ENCODE measurements at regions not wholly inside any gene's neighbourhood (a gene's known extent, or its start where the extent isn't known, plus 50 kb on each side); places are given as distances from the start of the nearest gene placed in this dataset.

DNA sequence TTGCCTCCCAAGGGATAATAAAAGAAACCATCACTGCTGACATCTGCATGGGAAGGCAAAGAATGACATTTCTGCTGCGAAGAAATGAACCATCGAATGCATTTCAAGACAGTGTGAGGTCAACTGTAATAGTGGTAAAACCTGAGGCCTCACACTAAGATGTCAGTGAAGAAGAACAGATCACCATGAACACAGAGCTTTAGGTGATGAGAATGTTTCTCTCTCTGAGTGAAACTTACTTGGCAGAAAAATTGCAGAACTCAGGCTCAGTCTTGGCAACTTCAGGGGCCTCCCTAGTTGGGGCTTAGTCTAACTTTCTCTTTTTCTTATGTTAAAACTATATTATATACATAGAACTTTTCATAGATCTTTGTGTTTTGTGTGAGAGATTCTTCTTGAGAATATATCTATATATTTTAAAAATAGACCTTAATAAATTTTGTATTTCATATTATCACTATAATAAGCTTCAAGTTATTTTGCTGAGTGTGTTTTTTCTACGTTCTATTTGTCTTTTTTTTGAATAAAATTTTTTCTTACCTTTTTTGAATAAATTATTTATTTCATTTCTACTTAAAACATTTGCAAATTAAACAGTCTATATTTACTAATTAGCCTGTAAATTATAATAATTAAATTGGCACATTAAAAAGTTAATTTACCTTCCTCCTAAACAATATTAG is 427.5 kb upstream of the TRIB2 start:
- no peak for DNase-seq (ENCODE audit: low read depth, low spot score)
- in situ Hi-C loops (cut with HindIII; ENCODE audit: low pct_unique_long_range_greater_than_20kb, low sequenced_read_pairs) (loop anchor here (5.0 kb wide), 1 partner anchor 37 kb away; no protein-coding TSS in a partner anchor), intact Hi-C loops (cut with micrococcal nuclease; ENCODE audit: unreplicated experiment) (no loop called here)
- no peak for ATAC-seq
- Histone ChIP-seq H3K27me3 (ENCODE audit: control insufficient read depth, insufficient read depth, low read length) (no peaks in the 10 kb centered on the region), H3K4me1 (ENCODE audit: control insufficient read depth, insufficient read depth, low read length) (0 out of 2 replicates have a peak, but pooled peaks cover 3% of the 10 kb centered on the region), H3K36me3 (ENCODE audit: control insufficient read depth, insufficient read depth, low read length) (no peaks in the 10 kb centered on the region), H3K9me3 (ENCODE audit: control insufficient read depth, insufficient read depth, low read depth, low read length) (peaks cover 7% of the 10 kb centered on the region; the same call in 1 of the 2 replicates), H3K27ac (ENCODE audit: low read length) (no peak overlapping the region), H3K4me3 (ENCODE audit: low read depth in 2 of 2, low read length in 2 of 2) (no peak overlapping the region)
- BruUV-seq (replicated peaks) = no TSS peak
- TF ChIP-seq, protein P1, sequence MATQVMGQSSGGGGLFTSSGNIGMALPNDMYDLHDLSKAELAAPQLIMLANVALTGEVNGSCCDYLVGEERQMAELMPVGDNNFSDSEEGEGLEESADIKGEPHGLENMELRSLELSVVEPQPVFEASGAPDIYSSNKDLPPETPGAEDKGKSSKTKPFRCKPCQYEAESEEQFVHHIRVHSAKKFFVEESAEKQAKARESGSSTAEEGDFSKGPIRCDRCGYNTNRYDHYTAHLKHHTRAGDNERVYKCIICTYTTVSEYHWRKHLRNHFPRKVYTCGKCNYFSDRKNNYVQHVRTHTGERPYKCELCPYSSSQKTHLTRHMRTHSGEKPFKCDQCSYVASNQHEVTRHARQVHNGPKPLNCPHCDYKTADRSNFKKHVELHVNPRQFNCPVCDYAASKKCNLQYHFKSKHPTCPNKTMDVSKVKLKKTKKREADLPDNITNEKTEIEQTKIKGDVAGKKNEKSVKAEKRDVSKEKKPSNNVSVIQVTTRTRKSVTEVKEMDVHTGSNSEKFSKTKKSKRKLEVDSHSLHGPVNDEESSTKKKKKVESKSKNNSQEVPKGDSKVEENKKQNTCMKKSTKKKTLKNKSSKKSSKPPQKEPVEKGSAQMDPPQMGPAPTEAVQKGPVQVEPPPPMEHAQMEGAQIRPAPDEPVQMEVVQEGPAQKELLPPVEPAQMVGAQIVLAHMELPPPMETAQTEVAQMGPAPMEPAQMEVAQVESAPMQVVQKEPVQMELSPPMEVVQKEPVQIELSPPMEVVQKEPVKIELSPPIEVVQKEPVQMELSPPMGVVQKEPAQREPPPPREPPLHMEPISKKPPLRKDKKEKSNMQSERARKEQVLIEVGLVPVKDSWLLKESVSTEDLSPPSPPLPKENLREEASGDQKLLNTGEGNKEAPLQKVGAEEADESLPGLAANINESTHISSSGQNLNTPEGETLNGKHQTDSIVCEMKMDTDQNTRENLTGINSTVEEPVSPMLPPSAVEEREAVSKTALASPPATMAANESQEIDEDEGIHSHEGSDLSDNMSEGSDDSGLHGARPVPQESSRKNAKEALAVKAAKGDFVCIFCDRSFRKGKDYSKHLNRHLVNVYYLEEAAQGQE (IDR thresholded peaks at IDR 0.05; ENCODE audit: insufficient read depth in 1 of 2, low read depth in 2 of 2, low read length in 1 of 2) = no peak
- TF ChIP-seq POLR2AphosphoS5 (IDR thresholded peaks at IDR 0.05; ENCODE audit: low read depth, low read length) = no peak
- TF ChIP-seq SIN3A (IDR thresholded peaks at IDR 0.05; ENCODE audit: borderline replicate concordance, insufficient read depth, low read depth, low read length) = no peak
- TF ChIP-seq, protein P2, sequence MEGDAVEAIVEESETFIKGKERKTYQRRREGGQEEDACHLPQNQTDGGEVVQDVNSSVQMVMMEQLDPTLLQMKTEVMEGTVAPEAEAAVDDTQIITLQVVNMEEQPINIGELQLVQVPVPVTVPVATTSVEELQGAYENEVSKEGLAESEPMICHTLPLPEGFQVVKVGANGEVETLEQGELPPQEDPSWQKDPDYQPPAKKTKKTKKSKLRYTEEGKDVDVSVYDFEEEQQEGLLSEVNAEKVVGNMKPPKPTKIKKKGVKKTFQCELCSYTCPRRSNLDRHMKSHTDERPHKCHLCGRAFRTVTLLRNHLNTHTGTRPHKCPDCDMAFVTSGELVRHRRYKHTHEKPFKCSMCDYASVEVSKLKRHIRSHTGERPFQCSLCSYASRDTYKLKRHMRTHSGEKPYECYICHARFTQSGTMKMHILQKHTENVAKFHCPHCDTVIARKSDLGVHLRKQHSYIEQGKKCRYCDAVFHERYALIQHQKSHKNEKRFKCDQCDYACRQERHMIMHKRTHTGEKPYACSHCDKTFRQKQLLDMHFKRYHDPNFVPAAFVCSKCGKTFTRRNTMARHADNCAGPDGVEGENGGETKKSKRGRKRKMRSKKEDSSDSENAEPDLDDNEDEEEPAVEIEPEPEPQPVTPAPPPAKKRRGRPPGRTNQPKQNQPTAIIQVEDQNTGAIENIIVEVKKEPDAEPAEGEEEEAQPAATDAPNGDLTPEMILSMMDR (IDR thresholded peaks at IDR 0.05) = no peak
- no peak for TF ChIP-seq TCF7L2 (IDR thresholded peaks at IDR 0.05; ENCODE audit: low read depth, low read length)
- CTCF ChIA-PET = no interaction called here
- POLR2A ChIA-PET = no interaction called here

DNA sequence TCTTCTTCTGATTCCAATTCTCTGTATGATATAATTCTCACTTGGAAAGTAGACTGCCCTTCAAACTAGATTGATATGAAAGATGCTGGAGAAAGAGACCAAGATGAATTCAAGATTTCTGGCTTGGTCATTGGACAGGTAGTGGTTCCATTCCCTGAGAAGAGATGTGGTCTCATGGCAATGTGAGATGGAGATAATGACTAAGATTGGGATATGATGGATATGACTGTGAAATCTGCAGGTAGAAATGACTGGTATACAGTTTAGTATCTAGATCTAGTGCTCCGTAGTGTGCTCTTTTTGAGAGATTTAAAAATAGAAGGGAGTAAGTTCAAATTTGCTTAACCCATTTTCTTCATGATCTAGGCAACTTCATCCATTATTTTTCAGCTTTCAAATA is 425.4 kb upstream of the TRIB2 start:
- intact Hi-C loops (cut with micrococcal nuclease; ENCODE audit: unreplicated experiment) (no loop called here), in situ Hi-C loops (cut with HindIII; ENCODE audit: low pct_unique_long_range_greater_than_20kb, low sequenced_read_pairs) (no loop called here)
- no peak overlapping the region for H3K4me3 ChIP-seq (ENCODE audit: low read depth in 2 of 2, low read length in 2 of 2)
- ChIA-PET CTCF (no interaction called here), POLR2A (no interaction called here)
- BruUV-seq (replicated peaks) = no TSS peak
- TF ChIP-seq POLR2AphosphoS5 (IDR thresholded peaks at IDR 0.05; ENCODE audit: low read depth, low read length) = no peak
- ATAC-seq (no peak), DNase-seq (ENCODE audit: low read depth, low spot score) (no peak)
- 0 out of 2 replicates have a peak, but pooled peaks cover 3% of the 10 kb centered on the region for H3K4me1 ChIP-seq (ENCODE audit: control insufficient read depth, insufficient read depth, low read length)
- no peak overlapping the region for H3K27ac ChIP-seq (ENCODE audit: low read length)
- H3K27me3 ChIP-seq (ENCODE audit: control insufficient read depth, insufficient read depth, low read length) = no peaks in the 10 kb centered on the region
- no peaks in the 10 kb centered on the region for H3K36me3 ChIP-seq (ENCODE audit: control insufficient read depth, insufficient read depth, low read length)
- peaks cover 7% of the 10 kb centered on the region; the same call in 1 of the 2 replicates for H3K9me3 ChIP-seq (ENCODE audit: control insufficient read depth, insufficient read depth, low read depth, low read length)

DNA sequence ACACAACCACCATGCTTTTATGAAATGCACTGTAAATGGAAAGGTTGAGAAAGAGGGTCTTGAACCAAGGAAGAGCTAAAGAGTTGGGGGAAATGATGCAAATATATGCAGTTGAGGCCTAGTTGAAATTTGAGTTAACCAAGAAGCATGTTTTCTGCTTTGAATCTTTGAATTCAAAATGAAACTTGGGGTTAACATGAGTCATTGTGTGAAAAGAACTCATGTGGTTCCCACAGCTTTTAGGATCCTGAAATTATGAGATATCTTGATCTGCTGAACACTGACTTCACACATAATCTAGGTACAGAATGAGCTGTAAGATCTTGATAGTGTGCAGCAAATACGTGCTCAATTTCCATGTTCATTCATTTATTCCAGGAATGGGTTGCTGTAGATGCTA is 422.9 kb upstream of the TRIB2 start:
- H3K4me3 ChIP-seq (ENCODE audit: low read depth in 2 of 2, low read length in 2 of 2) = no peak overlapping the region
- H3K4me1 ChIP-seq (ENCODE audit: control insufficient read depth, insufficient read depth, low read length) = no peaks in the 10 kb centered on the region
- no peaks in the 10 kb centered on the region for H3K27me3 ChIP-seq (ENCODE audit: control insufficient read depth, insufficient read depth, low read length)
- TF ChIP-seq POLR2AphosphoS5 (IDR thresholded peaks at IDR 0.05; ENCODE audit: low read depth, low read length) = no peak
- ChIA-PET POLR2A (no interaction called here), CTCF (no interaction called here)
- H3K9me3 ChIP-seq (ENCODE audit: control insufficient read depth, insufficient read depth, low read depth, low read length) = peaks cover 7% of the 10 kb centered on the region; the same call in 1 of the 2 replicates
- no TSS peak for BruUV-seq (replicated peaks)
- ATAC-seq (no peak), DNase-seq (ENCODE audit: low read depth, low spot score) (no peak)
- no peaks in the 10 kb centered on the region for H3K36me3 ChIP-seq (ENCODE audit: control insufficient read depth, insufficient read depth, low read length)
- in situ Hi-C loops (cut with HindIII; ENCODE audit: low pct_unique_long_range_greater_than_20kb, low sequenced_read_pairs) = no loop called here
- H3K27ac ChIP-seq (ENCODE audit: low read length) = no peak overlapping the region
- intact Hi-C loops (cut with micrococcal nuclease; ENCODE audit: unreplicated experiment) = no loop called here

Data from Panc1 (cell line).